ENCODE measurements at regions not wholly inside any gene's neighbourhood (a gene's known extent, or its start where the extent isn't known, plus 50 kb on each side); places are given as distances from the start of the nearest gene placed in this dataset.
"Not testable (repeated sequence)": the region's sequence is repeated elsewhere in the genome, so short reads cannot be mapped to it uniquely, and the experiment has no call there.

DNA sequence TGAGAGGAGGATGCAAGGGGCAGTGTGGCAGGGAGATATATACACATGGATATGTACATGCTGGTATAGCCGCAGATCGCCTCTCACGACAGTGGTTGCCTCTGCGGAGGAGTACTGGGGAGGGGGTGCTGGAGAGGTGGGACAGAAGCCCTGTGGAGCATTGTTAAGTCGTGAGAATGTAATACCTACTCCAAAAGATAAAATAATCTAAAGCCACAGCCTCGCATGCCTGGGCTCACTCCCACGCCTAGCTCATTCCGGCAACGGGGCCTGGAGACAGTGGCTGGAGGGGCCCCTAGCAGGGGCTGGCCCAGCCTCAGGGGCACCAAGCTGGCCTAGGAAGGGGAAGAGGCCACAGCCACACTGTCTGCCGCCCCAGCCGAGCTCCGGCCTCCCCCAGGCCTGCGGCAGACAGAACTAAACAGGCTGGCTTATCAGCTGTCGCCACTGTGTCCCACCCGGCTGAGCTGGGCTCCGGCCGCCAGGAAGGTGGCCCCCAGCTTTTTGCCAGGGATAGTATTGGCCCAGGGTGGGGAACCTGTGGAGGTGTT, 65.1 kb upstream of the LCTL start:
- TF ChIP-seq, protein P1, sequence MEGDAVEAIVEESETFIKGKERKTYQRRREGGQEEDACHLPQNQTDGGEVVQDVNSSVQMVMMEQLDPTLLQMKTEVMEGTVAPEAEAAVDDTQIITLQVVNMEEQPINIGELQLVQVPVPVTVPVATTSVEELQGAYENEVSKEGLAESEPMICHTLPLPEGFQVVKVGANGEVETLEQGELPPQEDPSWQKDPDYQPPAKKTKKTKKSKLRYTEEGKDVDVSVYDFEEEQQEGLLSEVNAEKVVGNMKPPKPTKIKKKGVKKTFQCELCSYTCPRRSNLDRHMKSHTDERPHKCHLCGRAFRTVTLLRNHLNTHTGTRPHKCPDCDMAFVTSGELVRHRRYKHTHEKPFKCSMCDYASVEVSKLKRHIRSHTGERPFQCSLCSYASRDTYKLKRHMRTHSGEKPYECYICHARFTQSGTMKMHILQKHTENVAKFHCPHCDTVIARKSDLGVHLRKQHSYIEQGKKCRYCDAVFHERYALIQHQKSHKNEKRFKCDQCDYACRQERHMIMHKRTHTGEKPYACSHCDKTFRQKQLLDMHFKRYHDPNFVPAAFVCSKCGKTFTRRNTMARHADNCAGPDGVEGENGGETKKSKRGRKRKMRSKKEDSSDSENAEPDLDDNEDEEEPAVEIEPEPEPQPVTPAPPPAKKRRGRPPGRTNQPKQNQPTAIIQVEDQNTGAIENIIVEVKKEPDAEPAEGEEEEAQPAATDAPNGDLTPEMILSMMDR (IDR thresholded peaks at IDR 0.05; ENCODE audit: insufficient read depth, missing control alignments): no peak
- no peak for DNase-seq (ENCODE audit: insufficient read length, low spot score)
- FAIRE-seq: no peak

DNA sequence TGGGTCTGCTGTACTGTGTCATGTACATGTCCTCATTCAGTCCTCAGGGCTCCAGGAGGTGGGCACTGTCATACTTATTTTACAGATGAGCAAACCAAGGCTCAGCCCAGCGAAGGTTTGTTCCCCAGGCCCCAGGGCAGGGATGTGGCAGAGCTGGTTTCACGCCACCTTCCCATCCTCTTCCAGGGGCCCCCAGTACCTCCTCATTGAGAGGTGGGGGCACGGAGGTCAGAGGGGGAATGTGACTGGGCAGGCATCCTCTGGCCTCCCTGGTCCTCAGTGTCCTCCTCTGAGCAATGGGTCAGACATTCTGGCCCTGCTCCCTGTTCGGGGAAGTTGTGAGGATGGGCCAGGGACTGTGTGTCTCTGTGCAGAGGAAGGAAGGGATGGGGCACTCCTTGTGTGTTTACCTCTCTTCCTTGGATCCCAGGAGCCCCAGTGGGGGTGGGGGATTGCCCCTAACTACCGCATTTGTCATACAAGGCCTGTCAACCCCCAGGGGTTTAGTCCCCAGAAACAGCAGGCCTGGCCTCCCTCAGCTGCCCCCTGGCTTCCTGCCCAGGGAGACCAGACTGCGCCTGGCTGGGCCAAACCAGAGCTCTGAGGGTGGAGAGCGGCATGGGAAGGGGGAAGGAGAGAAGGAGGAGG, 65.9 kb upstream of the LCTL start:
- DNase-seq (ENCODE audit: insufficient read length, low spot score): no peak
- TF ChIP-seq, protein P1 (IDR thresholded peaks at IDR 0.05; ENCODE audit: insufficient read depth, missing control alignments): no peak
- no peak for FAIRE-seq

DNA sequence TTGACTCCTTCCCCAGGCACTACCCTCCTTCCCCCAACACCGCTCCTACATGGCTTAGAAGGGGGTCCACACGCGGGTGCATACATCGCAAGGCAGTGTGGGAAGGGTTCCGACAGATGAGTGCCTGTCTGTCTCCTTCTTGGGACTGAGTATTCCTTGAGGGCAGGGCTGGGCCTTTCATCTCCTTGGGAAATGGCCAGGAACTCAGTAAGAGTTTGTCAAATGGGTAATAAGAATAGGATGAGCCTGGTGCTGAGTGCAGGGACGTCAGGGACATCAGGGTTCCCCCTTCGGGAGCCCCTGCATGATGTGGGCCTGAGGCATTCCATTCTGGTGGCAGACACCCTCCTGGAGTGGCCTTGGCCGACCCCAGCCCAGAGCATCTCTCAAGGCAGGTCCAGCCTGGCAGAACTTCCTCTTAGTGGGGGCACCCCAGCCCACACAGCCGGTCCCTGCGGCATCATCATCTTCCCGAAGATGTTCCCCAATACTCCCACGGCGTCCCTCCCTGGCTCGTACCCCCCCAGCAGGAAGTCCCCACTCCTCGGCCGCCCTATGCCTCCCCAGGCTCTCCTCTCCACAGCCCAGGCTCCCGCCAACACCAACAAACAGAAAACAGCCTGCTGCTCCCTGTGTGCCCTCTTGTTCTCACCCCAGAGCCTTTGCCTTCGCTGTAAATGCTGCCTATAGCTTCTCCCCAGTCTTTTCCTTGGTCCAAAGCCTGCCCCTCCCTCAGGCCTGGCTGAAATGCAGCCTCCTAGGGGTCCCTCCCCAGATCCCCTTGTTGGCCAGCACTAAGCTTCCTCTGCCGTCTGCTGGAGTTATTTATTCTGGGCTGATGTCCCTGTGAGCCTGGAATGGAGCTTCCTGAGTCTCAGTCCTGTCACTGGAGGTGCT, 67.5 kb upstream of the LCTL start:
- no peak for FAIRE-seq
- TF ChIP-seq, protein P1 (IDR thresholded peaks at IDR 0.05; ENCODE audit: insufficient read depth, missing control alignments): no peak

DNA sequence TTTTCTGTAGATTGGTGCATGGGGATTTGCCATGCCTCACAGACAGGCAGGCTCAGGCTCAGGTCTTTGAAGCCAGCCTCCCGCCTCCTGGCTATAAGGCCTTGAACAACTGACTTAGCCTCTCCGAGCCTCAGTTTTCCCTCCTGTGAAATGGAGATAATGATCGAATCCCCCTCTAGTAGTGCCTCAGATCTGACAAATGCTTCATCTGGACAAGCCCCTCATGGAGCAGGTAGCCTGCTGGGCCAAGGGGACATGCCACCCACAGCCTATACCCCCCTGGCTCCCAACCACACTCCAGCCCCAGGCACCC, 68.1 kb upstream of the LCTL start:
- DNase-seq (ENCODE audit: insufficient read length, low spot score) (no peak), FAIRE-seq (no peak)
- TF ChIP-seq, protein P1 (IDR thresholded peaks at IDR 0.05; ENCODE audit: insufficient read depth, missing control alignments): no peak

More for the DNA sequence above, 67.5 kb upstream of the LCTL start:
- no peak for DNase-seq (ENCODE audit: insufficient read length, low spot score)

DNA sequence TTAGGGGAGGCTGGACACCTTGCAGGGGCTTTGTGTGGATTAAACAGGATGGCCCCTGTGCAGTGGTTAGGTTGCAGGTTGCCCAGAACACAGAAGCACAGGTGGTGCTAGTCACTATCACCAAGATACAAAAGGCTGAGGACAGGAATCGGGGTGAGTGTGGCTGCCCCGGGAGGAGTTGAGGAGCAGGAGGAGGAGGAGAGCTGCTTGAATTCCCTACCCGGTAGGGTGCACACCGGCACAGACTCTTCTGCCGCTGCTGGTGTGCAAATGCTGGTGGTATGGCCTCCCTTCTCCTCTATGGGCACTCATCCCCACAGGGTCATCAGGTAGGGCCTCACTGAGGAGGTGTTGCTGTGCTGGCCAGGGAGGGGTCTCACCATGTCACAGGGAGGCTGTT, 67.5 kb upstream of the SMAD6 start:
- DNase-seq (ENCODE audit: insufficient read length, low spot score): no peak
- FAIRE-seq: no peak
- TF ChIP-seq, protein P1 (IDR thresholded peaks at IDR 0.05; ENCODE audit: insufficient read depth, missing control alignments): no peak

DNA sequence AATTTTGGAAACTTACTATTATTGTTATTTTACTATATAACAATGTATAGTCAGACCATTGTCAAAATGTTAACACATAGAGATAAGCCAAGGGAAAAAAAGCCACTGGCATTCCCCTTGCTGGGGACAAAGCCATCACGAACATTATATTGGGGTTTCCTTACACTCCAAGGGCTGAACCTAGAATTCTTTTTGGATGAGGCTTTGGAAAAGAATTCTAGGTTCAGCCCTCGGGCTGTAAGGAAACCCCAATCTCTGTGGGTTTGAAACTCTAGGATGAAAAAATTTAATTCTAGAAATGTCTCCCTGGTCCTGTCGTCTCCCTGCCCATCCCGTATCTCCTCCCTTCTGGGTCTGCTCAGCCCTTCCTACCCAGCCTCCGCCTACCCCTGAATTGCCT, 67.0 kb upstream of the SMAD6 start:
- DNase-seq (ENCODE audit: insufficient read length, low spot score) (no peak), FAIRE-seq (no peak)
- TF ChIP-seq, protein P1 (IDR thresholded peaks at IDR 0.05; ENCODE audit: insufficient read depth, missing control alignments): no peak

DNA sequence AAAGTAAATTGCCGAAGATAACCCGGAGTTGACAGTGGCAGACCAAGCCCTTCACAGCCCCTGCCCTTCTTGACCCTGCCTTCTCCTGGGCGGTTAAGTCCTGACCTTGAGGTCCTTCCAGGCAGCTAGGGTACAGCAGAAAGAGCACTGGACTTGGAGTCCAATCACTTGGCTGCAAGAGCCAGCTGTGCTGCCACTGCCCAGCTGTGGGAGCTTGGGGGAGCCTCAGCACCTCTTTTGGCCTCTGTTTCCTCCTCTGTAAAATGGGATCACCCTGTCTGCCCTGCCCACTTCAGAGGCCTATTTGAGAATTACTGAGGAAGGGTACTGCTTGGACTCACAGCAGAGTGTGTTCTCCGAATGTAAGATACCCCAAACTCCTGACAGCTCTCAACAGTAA, 66.2 kb upstream of the SMAD6 start:
- TF ChIP-seq, protein P1 (IDR thresholded peaks at IDR 0.05; ENCODE audit: insufficient read depth, missing control alignments): no peak
- DNase-seq (ENCODE audit: insufficient read length, low spot score) (no peak), FAIRE-seq (no peak)

DNA sequence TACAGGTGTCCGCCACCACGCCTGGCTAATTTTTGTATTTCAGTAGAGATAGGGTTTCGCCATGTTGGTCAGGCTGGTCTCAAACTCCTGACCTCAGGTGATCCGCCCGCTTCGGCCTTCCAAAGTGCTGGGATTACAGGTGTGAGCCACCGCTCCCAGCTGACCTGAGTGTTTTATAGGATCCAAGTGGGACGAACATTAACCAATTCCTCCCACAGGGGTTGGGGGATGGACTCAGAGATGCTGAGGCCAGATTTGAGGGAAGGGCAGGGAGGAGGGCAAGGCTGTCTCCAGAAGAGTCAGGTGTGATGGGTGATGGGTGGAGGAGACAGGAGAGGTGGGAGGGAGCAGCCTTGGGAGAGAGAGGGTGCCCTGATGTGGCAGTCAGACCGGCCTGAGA, 65.0 kb upstream of the SMAD6 start:
- DNase-seq (ENCODE audit: insufficient read length, low spot score); FAIRE-seq: not testable (repeated sequence)

All from D721Med (cell line).